ENCODE measurements at regions not wholly inside any gene's neighbourhood (a gene's known extent, or its start where the extent isn't known, plus 50 kb on each side); places are given as distances from the start of the nearest gene placed in this dataset.

DNA sequence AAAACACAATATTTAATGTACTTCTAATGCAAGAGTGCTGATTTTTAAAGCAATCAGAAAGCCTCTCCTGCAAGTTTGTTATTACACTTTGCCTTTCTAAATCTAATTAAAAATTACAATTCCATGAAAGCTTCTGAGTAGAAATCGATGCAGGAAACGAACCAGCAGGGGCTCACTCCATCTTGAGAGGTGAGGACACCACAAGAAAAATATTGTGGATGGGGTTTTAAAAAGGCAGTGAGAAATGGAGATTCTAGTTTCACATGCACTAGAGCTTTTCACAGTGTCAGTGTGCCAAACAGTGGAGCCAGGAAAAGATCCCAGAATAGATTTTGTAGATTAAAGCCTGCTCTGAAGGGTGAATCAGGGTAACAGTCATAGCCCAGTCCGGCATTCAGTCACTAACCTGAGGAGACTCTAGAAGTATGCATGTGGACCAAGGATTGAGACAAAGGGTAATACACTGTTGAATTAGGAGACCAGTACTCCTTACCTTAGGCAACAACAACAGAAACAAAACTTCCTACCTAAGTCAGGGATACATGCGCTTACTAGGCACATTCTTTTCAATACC is 362.3 kb downstream of the NAF1 start:
- TF ChIP-seq, protein P1, sequence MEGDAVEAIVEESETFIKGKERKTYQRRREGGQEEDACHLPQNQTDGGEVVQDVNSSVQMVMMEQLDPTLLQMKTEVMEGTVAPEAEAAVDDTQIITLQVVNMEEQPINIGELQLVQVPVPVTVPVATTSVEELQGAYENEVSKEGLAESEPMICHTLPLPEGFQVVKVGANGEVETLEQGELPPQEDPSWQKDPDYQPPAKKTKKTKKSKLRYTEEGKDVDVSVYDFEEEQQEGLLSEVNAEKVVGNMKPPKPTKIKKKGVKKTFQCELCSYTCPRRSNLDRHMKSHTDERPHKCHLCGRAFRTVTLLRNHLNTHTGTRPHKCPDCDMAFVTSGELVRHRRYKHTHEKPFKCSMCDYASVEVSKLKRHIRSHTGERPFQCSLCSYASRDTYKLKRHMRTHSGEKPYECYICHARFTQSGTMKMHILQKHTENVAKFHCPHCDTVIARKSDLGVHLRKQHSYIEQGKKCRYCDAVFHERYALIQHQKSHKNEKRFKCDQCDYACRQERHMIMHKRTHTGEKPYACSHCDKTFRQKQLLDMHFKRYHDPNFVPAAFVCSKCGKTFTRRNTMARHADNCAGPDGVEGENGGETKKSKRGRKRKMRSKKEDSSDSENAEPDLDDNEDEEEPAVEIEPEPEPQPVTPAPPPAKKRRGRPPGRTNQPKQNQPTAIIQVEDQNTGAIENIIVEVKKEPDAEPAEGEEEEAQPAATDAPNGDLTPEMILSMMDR (IDR thresholded peaks at IDR 0.05), result no peak
- no peak for TF ChIP-seq POLR2A (IDR thresholded peaks at IDR 0.05)
